ENCODE measurements at regions not wholly inside any gene's neighbourhood (a gene's known extent, or its start where the extent isn't known, plus 50 kb on each side); places are given as distances from the start of the nearest gene placed in this dataset.
"Not testable (repeated sequence)": the region's sequence is repeated elsewhere in the genome, so short reads cannot be mapped to it uniquely, and the experiment has no call there.

GRCh38 chr9:3650994-3651622 is 125.3 kb upstream of the RFX3 start:
- Histone ChIP-seq H3K36me3 (no peaks in the 10 kb centered on the region), H3K4me3 (no peak overlapping the region), H3K27ac (no peak overlapping the region), H3K27me3 (no peaks in the 10 kb centered on the region), H3K4me1 (no peaks in the 10 kb centered on the region), H3K9me3 (no peaks in the 10 kb centered on the region)
- DNase-seq (ENCODE audit: low spot score in 2 of 2) = no peak
- WGBS = 72% methylated on average over 5 of the region's 5 CpGs
- no peak for TF ChIP-seq EP300 (IDR thresholded peaks at IDR 0.05)
- TF ChIP-seq POLR2AphosphoS5 (IDR thresholded peaks at IDR 0.05) = no peak
- TF ChIP-seq, protein P1, sequence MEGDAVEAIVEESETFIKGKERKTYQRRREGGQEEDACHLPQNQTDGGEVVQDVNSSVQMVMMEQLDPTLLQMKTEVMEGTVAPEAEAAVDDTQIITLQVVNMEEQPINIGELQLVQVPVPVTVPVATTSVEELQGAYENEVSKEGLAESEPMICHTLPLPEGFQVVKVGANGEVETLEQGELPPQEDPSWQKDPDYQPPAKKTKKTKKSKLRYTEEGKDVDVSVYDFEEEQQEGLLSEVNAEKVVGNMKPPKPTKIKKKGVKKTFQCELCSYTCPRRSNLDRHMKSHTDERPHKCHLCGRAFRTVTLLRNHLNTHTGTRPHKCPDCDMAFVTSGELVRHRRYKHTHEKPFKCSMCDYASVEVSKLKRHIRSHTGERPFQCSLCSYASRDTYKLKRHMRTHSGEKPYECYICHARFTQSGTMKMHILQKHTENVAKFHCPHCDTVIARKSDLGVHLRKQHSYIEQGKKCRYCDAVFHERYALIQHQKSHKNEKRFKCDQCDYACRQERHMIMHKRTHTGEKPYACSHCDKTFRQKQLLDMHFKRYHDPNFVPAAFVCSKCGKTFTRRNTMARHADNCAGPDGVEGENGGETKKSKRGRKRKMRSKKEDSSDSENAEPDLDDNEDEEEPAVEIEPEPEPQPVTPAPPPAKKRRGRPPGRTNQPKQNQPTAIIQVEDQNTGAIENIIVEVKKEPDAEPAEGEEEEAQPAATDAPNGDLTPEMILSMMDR (IDR thresholded peaks at IDR 0.05) = no peak
- TF ChIP-seq POLR2A (IDR thresholded peaks at IDR 0.05) = no peak

DNA sequence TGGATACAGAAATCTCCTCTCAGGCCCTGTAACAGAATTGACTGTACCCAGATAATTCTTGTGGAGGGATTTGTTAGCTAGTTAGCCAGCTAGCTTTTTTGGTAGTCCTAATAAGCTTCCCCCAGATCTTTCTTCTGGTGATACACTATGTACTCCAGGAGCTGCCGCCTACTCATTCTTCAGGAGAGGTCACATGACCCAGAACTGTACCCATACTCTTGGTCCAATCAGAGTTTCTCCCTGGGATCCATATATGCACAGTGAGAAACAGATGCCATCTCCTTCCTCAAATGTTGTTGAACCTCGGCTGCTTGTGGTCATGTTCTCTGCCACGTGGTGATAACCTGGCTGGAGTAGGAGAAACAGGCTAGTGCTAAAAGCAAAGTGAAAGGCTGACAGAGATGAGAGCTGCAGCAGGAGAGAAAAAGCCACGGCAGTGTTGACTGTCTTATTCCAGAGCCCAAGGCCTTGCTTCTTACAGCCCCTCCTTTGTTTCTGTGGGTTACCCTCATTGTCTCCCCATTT is 123.0 kb upstream of the RFX3 start:
- Histone ChIP-seq H3K9me3 (no peaks in the 10 kb centered on the region), H3K4me3 (no peak overlapping the region), H3K36me3 (no peaks in the 10 kb centered on the region), H3K27me3 (no peaks in the 10 kb centered on the region), H3K27ac (no peak overlapping the region), H3K4me1 (no peaks in the 10 kb centered on the region)
- TF ChIP-seq POLR2AphosphoS5 (IDR thresholded peaks at IDR 0.05) = no peak
- TF ChIP-seq EP300 (IDR thresholded peaks at IDR 0.05) = no peak
- TF ChIP-seq POLR2A (IDR thresholded peaks at IDR 0.05) = no peak
- TF ChIP-seq, protein P1 (IDR thresholded peaks at IDR 0.05) = no peak
- 77% methylated on average over 4 of the region's 4 CpGs for WGBS
- DNase-seq (ENCODE audit: low spot score in 2 of 2) = no peak

GRCh38 chr9:3648266-3648665 is 122.5 kb upstream of the RFX3 start:
- H3K4me3 ChIP-seq = no peak overlapping the region
- no peak overlapping the region for H3K27ac ChIP-seq
- WGBS = 84% methylated on average over 6 of the region's 6 CpGs
- no peaks in the 10 kb centered on the region for H3K4me1 ChIP-seq
- H3K27me3 ChIP-seq = no peaks in the 10 kb centered on the region
- TF ChIP-seq, protein P1 (IDR thresholded peaks at IDR 0.05) = no peak
- TF ChIP-seq EP300 (IDR thresholded peaks at IDR 0.05) (no peak), POLR2A (IDR thresholded peaks at IDR 0.05) (no peak), POLR2AphosphoS5 (IDR thresholded peaks at IDR 0.05) (no peak)
- DNase-seq (ENCODE audit: low spot score in 2 of 2) = no peak
- no peaks in the 10 kb centered on the region for H3K9me3 ChIP-seq
- H3K36me3 ChIP-seq = no peaks in the 10 kb centered on the region

DNA sequence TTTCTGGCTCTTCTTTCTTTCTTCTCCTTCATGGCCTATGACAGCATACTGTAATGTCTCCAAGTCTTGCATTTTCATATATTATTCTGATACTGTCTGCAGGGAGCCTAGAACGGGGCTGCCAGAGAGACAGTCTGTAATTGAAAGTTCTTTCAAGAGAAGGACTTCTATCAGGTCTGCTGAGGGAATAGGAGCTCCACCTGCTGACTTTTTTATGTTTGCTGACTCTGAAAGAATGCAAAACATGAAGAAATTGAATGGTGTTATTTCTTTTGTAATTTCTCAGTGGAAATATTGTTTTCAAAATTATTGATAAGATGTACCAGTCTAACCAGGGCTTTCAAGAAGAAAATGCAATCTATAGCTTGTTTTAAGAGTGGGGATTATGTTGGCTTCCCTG is 121.9 kb upstream of the RFX3 start:
- no peak for DNase-seq (ENCODE audit: low spot score in 2 of 2)
- Histone ChIP-seq H3K4me1 (no peaks in the 10 kb centered on the region), H3K9me3 (no peaks in the 10 kb centered on the region), H3K36me3 (no peaks in the 10 kb centered on the region), H3K4me3 (no peak overlapping the region), H3K27me3 (no peaks in the 10 kb centered on the region), H3K27ac (no peak overlapping the region)
- WGBS = 66% methylated on average over 1 of the region's 1 CpG
- TF ChIP-seq, protein P1 (IDR thresholded peaks at IDR 0.05) = no peak
- no peak for TF ChIP-seq POLR2AphosphoS5 (IDR thresholded peaks at IDR 0.05)
- no peak for TF ChIP-seq POLR2A (IDR thresholded peaks at IDR 0.05)
- no peak for TF ChIP-seq EP300 (IDR thresholded peaks at IDR 0.05)

- Histone ChIP-seq H3K36me3 (no peaks in the 10 kb centered on the region), H3K27ac (no peak overlapping the region), H3K4me1 (no peaks in the 10 kb centered on the region), H3K9me3 (no peaks in the 10 kb centered on the region), H3K4me3 (no peak overlapping the region), H3K27me3 (no peaks in the 10 kb centered on the region)
- 71% methylated on average over 1 of the region's 1 CpG for WGBS
- no peak for DNase-seq (ENCODE audit: low spot score in 2 of 2)
- TF ChIP-seq, protein P1 (IDR thresholded peaks at IDR 0.05) = no peak
- no peak for TF ChIP-seq EP300 (IDR thresholded peaks at IDR 0.05)
- no peak for TF ChIP-seq POLR2AphosphoS5 (IDR thresholded peaks at IDR 0.05)
- no peak for TF ChIP-seq POLR2A (IDR thresholded peaks at IDR 0.05)
Observed at GRCh38 chr9:3646226-3646625, 120.4 kb upstream of the RFX3 start.

DNA sequence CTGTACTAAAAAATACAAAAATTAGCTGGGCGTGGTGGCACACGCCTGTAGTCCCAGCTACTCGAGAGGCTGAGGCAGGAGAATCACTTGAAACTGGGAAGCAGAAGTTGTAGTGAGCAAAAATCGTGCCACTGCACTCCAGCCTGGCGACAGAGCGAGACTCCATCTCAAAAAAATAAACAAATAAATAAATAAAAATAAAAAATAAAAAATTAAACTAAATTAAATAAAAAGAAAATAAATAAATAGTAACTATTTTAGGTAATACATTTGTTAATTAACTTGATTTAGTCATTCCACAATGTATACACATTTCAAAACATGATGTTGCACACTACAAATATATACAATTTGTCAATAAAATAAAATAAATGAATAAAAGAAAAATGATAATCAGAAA is 116.3 kb upstream of the RFX3 start:
- not testable (repeated sequence) for H3K27me3 ChIP-seq; H3K36me3 ChIP-seq; H3K27ac ChIP-seq; H3K4me3 ChIP-seq; H3K9me3 ChIP-seq; DNase-seq (ENCODE audit: low spot score in 2 of 2); H3K4me1 ChIP-seq
- WGBS = 95% methylated on average over 6 of the region's 6 CpGs

All from suprapubic skin (tissue), 4 donors.